Body of pancreas (tissue), 4 donors: ENCODE measurements at regions not wholly inside any gene's neighbourhood (a gene's known extent, or its start where the extent isn't known, plus 50 kb on each side); places are given as distances from the start of the nearest gene placed in this dataset.

ENCODE experiments used
- ATAC-seq: fragments of 150-250 bp; one replicate; pipeline ENCODE4 v1.9.1; 2016
- DNase-seq, 4 donors: peaks; one replicate each; pipeline ENCODE4 v3.0.0-alpha.2; 2019
- H3K27ac ChIP-seq, 4 donors: fragments of 200-600 bp; sonication (generic); 1 replicate in 3 of 4; 2 replicates in 1 of 4; pipeline versions ENCODE4 v1.5.1 to v1.6.1; 2016 to 2019; ENCODE audit warnings: mild to moderate bottlenecking in 1 of 4, mixed read lengths in 1 of 4, moderate library complexity in 1 of 4
- H3K27me3 ChIP-seq, 2 donors: fragments of 200-600 bp; sonication (generic); one replicate each; pipeline ENCODE4 v1.6.0; 2016; ENCODE audit warnings: mild to moderate bottlenecking in 1 of 2
- H3K36me3 ChIP-seq, 2 donors: fragments of 200-600 bp; sonication (generic); replicated peaks in 1 of 2; 2 replicates each; pipeline ENCODE4 v1.5.1; 2016; ENCODE audit warnings: low read depth in 2 of 2; ENCODE audit not compliant: insufficient read depth in 1 of 2
- H3K4me1 ChIP-seq: fragments of 200-600 bp; sonication (generic); one replicate; pipeline ENCODE4 v1.6.0; 2016
- H3K4me3 ChIP-seq, 2 donors: fragments of 200-600 bp; sonication (generic); 1 replicate in 1 of 2; 2 replicates in 1 of 2; pipeline ENCODE4 v1.5.1; 2016 to 2019
- H3K9me3 ChIP-seq, 3 donors: fragments of 200-600 bp; sonication (generic); 1 replicate in 2 of 3; 2 replicates in 1 of 3; pipeline ENCODE4 v1.5.1; 2016
- POLR2A ChIP-seq, 3 donors: fragments of 450-650 bp; IDR thresholded peaks; one replicate each; pipeline ENCODE4 v1.6.1; 2016; ENCODE audit warnings: antibody characterized with exemption in 3 of 3, mild to moderate bottlenecking in 2 of 3
- WGBS, 2 donors: methylation state at CpG; one replicate each; pipeline ENCODE4 v1.1.5; 2017; 5-methylcytosine and 5-hydroxymethylcytosine counted together
- intact Hi-C: fragments of 100-400 bp; cut with DNase I; formaldehyde crosslinking; loops from one replicate; pipeline ENCODE4 v1.15.1; 2023
- TF ChIP-seq, protein P1 (sequence below), 7 experiments: fragments of 450-650 bp in 4 of 7; fragments of 200-600 bp in 3 of 7; sonication (generic) in 3 of 7; IDR thresholded peaks; one replicate each; pipeline ENCODE4 v1.5.1; 2016 to 2019; ENCODE audit warnings: antibody characterized with exemption in 7 of 7

DNA sequence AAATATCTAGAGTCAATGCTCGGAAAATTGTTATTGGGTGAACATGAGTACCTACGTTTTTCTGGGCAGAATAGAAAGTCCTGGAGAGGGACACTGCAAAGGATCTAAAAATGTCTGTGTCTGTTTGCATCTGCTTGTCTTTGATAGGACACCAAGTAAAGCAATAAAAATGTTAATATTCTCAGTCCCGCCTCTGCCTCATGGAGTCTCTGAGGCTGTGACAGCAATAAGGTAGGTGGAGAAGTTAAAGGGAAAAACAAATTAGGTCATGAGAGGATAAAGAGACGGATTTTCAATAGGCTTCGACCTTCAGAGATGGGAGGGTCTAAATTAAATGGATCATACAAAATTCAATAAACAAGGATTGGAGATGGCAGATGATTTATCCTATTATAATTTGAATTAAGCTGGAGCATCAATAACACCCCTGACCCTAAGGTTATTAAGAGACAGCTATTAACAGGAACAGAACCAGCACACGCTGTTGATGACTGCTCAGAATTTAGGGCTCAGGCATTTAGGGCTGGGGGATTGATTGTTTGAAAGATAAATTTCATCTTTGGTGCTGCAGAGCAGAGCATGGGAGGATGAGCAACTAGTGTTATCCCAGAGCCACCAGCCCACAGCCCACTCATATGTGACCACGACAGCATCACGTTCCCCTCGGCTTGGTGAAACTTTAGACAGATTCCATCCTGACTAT is 620.3 kb upstream of the CDH4 start:
- H3K36me3 ChIP-seq: no peaks in the 10 kb centered on the region
- DNase-seq (no peak), ATAC-seq (no peak)
- H3K27me3 ChIP-seq: no peaks in the 10 kb centered on the region
- no peak overlapping the region for H3K4me3 ChIP-seq
- no peaks in the 10 kb centered on the region for H3K4me1 ChIP-seq
- H3K27ac ChIP-seq: no peak overlapping the region
- intact Hi-C loops: no loop called here
- H3K9me3 ChIP-seq: no peaks in the 10 kb centered on the region
- WGBS, 2 donors: 57 to 61% methylated on average over 9 of the region's 9 CpGs
- TF ChIP-seq, protein P1, sequence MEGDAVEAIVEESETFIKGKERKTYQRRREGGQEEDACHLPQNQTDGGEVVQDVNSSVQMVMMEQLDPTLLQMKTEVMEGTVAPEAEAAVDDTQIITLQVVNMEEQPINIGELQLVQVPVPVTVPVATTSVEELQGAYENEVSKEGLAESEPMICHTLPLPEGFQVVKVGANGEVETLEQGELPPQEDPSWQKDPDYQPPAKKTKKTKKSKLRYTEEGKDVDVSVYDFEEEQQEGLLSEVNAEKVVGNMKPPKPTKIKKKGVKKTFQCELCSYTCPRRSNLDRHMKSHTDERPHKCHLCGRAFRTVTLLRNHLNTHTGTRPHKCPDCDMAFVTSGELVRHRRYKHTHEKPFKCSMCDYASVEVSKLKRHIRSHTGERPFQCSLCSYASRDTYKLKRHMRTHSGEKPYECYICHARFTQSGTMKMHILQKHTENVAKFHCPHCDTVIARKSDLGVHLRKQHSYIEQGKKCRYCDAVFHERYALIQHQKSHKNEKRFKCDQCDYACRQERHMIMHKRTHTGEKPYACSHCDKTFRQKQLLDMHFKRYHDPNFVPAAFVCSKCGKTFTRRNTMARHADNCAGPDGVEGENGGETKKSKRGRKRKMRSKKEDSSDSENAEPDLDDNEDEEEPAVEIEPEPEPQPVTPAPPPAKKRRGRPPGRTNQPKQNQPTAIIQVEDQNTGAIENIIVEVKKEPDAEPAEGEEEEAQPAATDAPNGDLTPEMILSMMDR (IDR thresholded peaks at IDR 0.05): no peak
- no peak for TF ChIP-seq POLR2A (IDR thresholded peaks at IDR 0.05)

DNA sequence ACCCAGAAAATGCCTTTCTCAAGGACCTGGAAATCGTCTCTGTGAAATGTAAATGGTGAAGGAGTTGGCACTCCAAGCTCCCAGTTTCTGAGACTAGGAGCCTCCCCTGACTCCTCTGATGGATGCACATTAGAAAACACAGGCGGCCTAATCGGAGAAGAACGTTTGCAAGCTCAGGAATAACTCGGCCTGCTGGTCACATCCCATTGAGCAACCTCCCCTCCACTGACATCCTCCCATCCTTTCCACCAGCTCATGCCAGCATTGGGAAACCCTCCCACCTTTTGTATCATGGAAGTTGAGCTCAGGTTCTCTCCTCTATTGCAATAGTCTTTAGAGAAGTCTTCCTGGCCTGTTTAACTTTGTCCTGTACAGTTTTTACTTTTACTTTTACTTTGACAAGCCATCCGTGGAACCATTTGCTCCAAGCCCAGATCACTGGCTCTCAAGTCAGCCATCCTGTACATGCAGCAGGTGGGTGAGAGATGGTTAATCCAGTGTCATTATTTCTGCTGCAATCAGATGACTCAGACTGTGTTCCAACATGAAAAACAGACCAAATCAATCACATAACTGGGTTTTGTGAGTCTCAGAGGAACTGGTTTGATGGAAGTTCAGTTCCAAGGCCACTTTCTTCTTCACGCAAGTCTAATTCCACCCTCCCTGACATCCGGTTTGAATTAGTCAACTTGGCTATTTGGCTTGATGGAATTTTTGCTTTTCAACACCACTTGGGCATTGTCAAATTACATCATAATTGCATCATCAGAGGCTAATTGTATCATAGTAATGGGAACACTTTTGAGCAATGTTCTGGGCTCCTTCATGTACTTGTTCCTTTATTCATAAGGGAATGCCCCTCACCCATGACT is 619.4 kb upstream of the CDH4 start:
- H3K36me3 ChIP-seq: no peaks in the 10 kb centered on the region
- no peak overlapping the region for H3K27ac ChIP-seq
- no peaks in the 10 kb centered on the region for H3K4me1 ChIP-seq
- TF ChIP-seq POLR2A (IDR thresholded peaks at IDR 0.05): no peak
- TF ChIP-seq, protein P1 (IDR thresholded peaks at IDR 0.05): no peak
- no peaks in the 10 kb centered on the region for H3K9me3 ChIP-seq
- no peaks in the 10 kb centered on the region for H3K27me3 ChIP-seq
- ATAC-seq (no peak), DNase-seq (no peak)
- intact Hi-C loops: no loop called here
- no peak overlapping the region for H3K4me3 ChIP-seq
- WGBS, 2 donors: 41 to 42% methylated on average over 8 of the region's 8 CpGs

- 62 to 69% methylated on average over 19 of the region's 19 CpGs for WGBS, 2 donors
- TF ChIP-seq, protein P1 (IDR thresholded peaks at IDR 0.05): no peak
- TF ChIP-seq POLR2A (IDR thresholded peaks at IDR 0.05): no peak
- Histone ChIP-seq H3K27me3 (no peaks in the 10 kb centered on the region), H3K4me3 (no peak overlapping the region), H3K36me3 (no peaks in the 10 kb centered on the region), H3K4me1 (no peaks in the 10 kb centered on the region), H3K9me3 (no peaks in the 10 kb centered on the region), H3K27ac (no peak overlapping the region)
- no peak for ATAC-seq
- intact Hi-C loops: no loop called here
- DNase-seq: no peak
Measured at GRCh38 chr20:60634491-60635172, 617.4 kb upstream of the CDH4 start.

DNA sequence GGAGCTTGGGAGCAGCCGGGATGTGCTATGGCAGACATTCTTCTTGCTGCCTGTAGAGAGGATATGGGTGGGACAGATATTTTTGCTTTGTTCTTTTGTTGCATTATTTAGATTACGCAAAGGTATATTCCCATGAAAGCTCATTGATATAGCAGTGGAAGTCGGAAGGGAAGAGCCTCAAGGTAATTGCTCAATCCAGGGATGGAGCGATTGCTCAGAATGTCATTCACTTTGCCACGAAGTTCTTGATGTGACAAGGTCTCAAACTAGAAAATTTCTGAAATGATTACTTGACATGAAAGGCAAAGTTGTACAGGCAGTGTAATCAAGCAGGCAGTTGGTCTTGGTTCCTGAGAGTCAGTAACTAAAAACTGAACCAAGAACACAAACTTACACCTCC is 615.6 kb upstream of the CDH4 start:
- Histone ChIP-seq H3K27me3 (no peaks in the 10 kb centered on the region), H3K27ac (no peak overlapping the region), H3K36me3 (no peaks in the 10 kb centered on the region), H3K4me3 (no peak overlapping the region), H3K4me1 (no peaks in the 10 kb centered on the region), H3K9me3 (no peaks in the 10 kb centered on the region)
- intact Hi-C loops: no loop called here
- 75 to 80% methylated on average over 5 of the region's 5 CpGs for WGBS, 2 donors
- DNase-seq: no peak
- TF ChIP-seq, protein P1 (IDR thresholded peaks at IDR 0.05): no peak
- no peak for TF ChIP-seq POLR2A (IDR thresholded peaks at IDR 0.05)
- ATAC-seq: no peak
